Activated CD4-positive, alpha-beta T cell treated with anti-CD3 and anti-CD28 coated beads, Interleukin-2, amount 10 ng/mL, durations not matched to agents 7 days and 5 days (primary cell): ENCODE measurements at regions not wholly inside any gene's neighbourhood (a gene's known extent, or its start where the extent isn't known, plus 50 kb on each side); places are given as distances from the start of the nearest gene placed in this dataset.
A peak's percentile ranks its signal among the peaks of the same experiment; 100 is the strongest.

Source experiments
- CTCF ChIA-PET: fragments of 350-600 bp; sonication (Branson Sonifier 250); formaldehyde crosslinking; loops from one replicate; lab custom pipeline; 2021; ENCODE audit warnings: antibody characterized with exemption; lab: Charles Lee
- POLR2A ChIA-PET: fragments of 350-600 bp; sonication (Branson Sonifier 250); formaldehyde crosslinking; loops from one replicate; lab custom pipeline; 2021; ENCODE audit warnings: antibody characterized with exemption; lab: Charles Lee
- DNase-seq: peaks from one replicate; pipeline ENCODE4 v3.0.0-alpha.2; 2020
- H3K27ac Mint-ChIP-seq: one replicate; pipeline ENCODE4 v1.8.0; 2021; ENCODE audit warnings: mild to moderate bottlenecking, moderate library complexity, mixed read lengths
- H3K27me3 Mint-ChIP-seq: one replicate; pipeline ENCODE4 v1.8.0; 2021; ENCODE audit warnings: mixed read lengths
- H3K36me3 Mint-ChIP-seq: one replicate; pipeline ENCODE4 v1.8.0; 2021; ENCODE audit warnings: low read depth, mixed read lengths
- H3K4me1 Mint-ChIP-seq: one replicate; pipeline ENCODE4 v1.8.0; 2021; ENCODE audit warnings: mixed read lengths
- H3K4me3 Mint-ChIP-seq: one replicate; pipeline ENCODE4 v1.8.0; 2021; ENCODE audit warnings: mild to moderate bottlenecking, moderate library complexity, mixed read lengths
- H3K9me3 Mint-ChIP-seq: one replicate; pipeline ENCODE4 v1.8.0; 2021; ENCODE audit warnings: mixed read lengths

- Mint-ChIP-seq H3K27me3 (no peaks in the 10 kb centered on the region), H3K36me3 (no peaks in the 10 kb centered on the region), H3K27ac (no peak overlapping the region), H3K4me1 (no peaks in the 10 kb centered on the region), H3K4me3 (no peak overlapping the region), H3K9me3 (no peaks in the 10 kb centered on the region)
- POLR2A ChIA-PET: no interaction called here
- no peak for DNase-seq
- CTCF ChIA-PET: no interaction called here
Observed at GRCh38 chr21:18070392-18070791, 174.2 kb upstream of the CHODL start.

- CTCF ChIA-PET: no interaction called here
- no peak for DNase-seq
- Mint-ChIP-seq H3K4me3 (no peak overlapping the region), H3K9me3 (no peaks in the 10 kb centered on the region), H3K4me1 (no peaks in the 10 kb centered on the region), H3K27me3 (no peaks in the 10 kb centered on the region), H3K27ac (no peak overlapping the region), H3K36me3 (no peaks in the 10 kb centered on the region)
- POLR2A ChIA-PET: no interaction called here
Observed at GRCh38 chr21:18069875-18070274, 174.8 kb upstream of the CHODL start.

- Mint-ChIP-seq H3K4me1 (no peaks in the 10 kb centered on the region), H3K4me3 (no peak overlapping the region), H3K27ac (no peak overlapping the region), H3K36me3 (no peaks in the 10 kb centered on the region), H3K27me3 (no peaks in the 10 kb centered on the region), H3K9me3 (peaks cover 6% of the 10 kb centered on the region)
- ChIA-PET CTCF (no interaction called here), POLR2A (no interaction called here)
- no peak for DNase-seq
Observed at GRCh38 chr21:18060402-18060801, 184.2 kb upstream of the CHODL start.

- DNase-seq: no peak
- peaks cover 6% of the 10 kb centered on the region for H3K9me3 Mint-ChIP-seq
- CTCF ChIA-PET: no interaction called here
- POLR2A ChIA-PET: no interaction called here
- no peaks in the 10 kb centered on the region for H3K36me3 Mint-ChIP-seq
- H3K27ac Mint-ChIP-seq: no peak overlapping the region
- no peak overlapping the region for H3K4me3 Mint-ChIP-seq
- H3K27me3 Mint-ChIP-seq: no peaks in the 10 kb centered on the region
- H3K4me1 Mint-ChIP-seq: no peaks in the 10 kb centered on the region
Observed at GRCh38 chr21:18058731-18059398, 185.8 kb upstream of the CHODL start.

GRCh38 chr21:18053151-18053550 lies 191.5 kb upstream of the CHODL start:
- Mint-ChIP-seq H3K9me3 (no peaks in the 10 kb centered on the region), H3K4me1 (no peaks in the 10 kb centered on the region), H3K27me3 (no peaks in the 10 kb centered on the region), H3K4me3 (no peak overlapping the region), H3K27ac (no peak overlapping the region), H3K36me3 (no peaks in the 10 kb centered on the region)
- no peak for DNase-seq
- POLR2A ChIA-PET: no interaction called here
- CTCF ChIA-PET: no interaction called here

GRCh38 chr21:18049461-18049860 lies 195.2 kb upstream of the CHODL start:
- no peaks in the 10 kb centered on the region for H3K27me3 Mint-ChIP-seq
- CTCF ChIA-PET: no interaction called here

GRCh38 chr21:18041012-18041411 lies 203.6 kb upstream of the CHODL start:
- H3K9me3 Mint-ChIP-seq: no peaks in the 10 kb centered on the region
- H3K4me3 Mint-ChIP-seq: no peak overlapping the region
- POLR2A ChIA-PET: interaction anchor here (0.6 kb wide), 1 partner anchor 1416 kb away, joined by 3 read pairs; no protein-coding TSS in a partner anchor
- CTCF ChIA-PET: interaction anchor here (0.6 to 1.0 kb wide), 2 partner anchors 9 to 60 kb away, joined by 3 read pairs; no protein-coding TSS in a partner anchor
- DNase-seq: peak; percentile 7
- H3K27me3 Mint-ChIP-seq: no peaks in the 10 kb centered on the region
- no peaks in the 10 kb centered on the region for H3K36me3 Mint-ChIP-seq
- no peak overlapping the region for H3K27ac Mint-ChIP-seq
- H3K4me1 Mint-ChIP-seq: no peaks in the 10 kb centered on the region

More at GRCh38 chr21:18049461-18049860, 195.2 kb upstream of the CHODL start:
- no peaks in the 10 kb centered on the region for H3K36me3 Mint-ChIP-seq
- no peak overlapping the region for H3K27ac Mint-ChIP-seq
- no peak for DNase-seq
- no peaks in the 10 kb centered on the region for H3K4me1 Mint-ChIP-seq
- no peak overlapping the region for H3K4me3 Mint-ChIP-seq
- H3K9me3 Mint-ChIP-seq: no peaks in the 10 kb centered on the region
- POLR2A ChIA-PET: no interaction called here

- H3K27me3 Mint-ChIP-seq: no peaks in the 10 kb centered on the region
- CTCF ChIA-PET: no interaction called here
Observed at GRCh38 chr21:18030248-18030647, 211.1 kb upstream of the C21orf91 start.

GRCh38 chr21:18026359-18026758 lies 207.2 kb upstream of the C21orf91 start:
- no peak overlapping the region for H3K4me3 Mint-ChIP-seq
- ChIA-PET POLR2A (no interaction called here), CTCF (no interaction called here)
- no peaks in the 10 kb centered on the region for H3K36me3 Mint-ChIP-seq
- no peak for DNase-seq
- no peaks in the 10 kb centered on the region for H3K4me1 Mint-ChIP-seq
- no peaks in the 10 kb centered on the region for H3K9me3 Mint-ChIP-seq
- no peak overlapping the region for H3K27ac Mint-ChIP-seq
- H3K27me3 Mint-ChIP-seq: no peaks in the 10 kb centered on the region

More at GRCh38 chr21:18030248-18030647, 211.1 kb upstream of the C21orf91 start:
- no peak overlapping the region for H3K27ac Mint-ChIP-seq
- POLR2A ChIA-PET: no interaction called here
- H3K9me3 Mint-ChIP-seq: no peaks in the 10 kb centered on the region
- H3K4me3 Mint-ChIP-seq: no peak overlapping the region
- H3K36me3 Mint-ChIP-seq: no peaks in the 10 kb centered on the region
- DNase-seq: no peak
- no peaks in the 10 kb centered on the region for H3K4me1 Mint-ChIP-seq

- H3K27me3 Mint-ChIP-seq: no peaks in the 10 kb centered on the region
- POLR2A ChIA-PET: no interaction called here
- no peaks in the 10 kb centered on the region for H3K4me1 Mint-ChIP-seq
- no peak overlapping the region for H3K4me3 Mint-ChIP-seq
- DNase-seq: no peak
- H3K36me3 Mint-ChIP-seq: no peaks in the 10 kb centered on the region
- no peak overlapping the region for H3K27ac Mint-ChIP-seq
- CTCF ChIA-PET: no interaction called here
- no peaks in the 10 kb centered on the region for H3K9me3 Mint-ChIP-seq
Observed at GRCh38 chr21:18023711-18024110, 204.6 kb upstream of the C21orf91 start.

- DNase-seq: no peak
- Mint-ChIP-seq H3K27ac (no peak overlapping the region), H3K27me3 (no peaks in the 10 kb centered on the region), H3K4me3 (no peak overlapping the region), H3K36me3 (no peaks in the 10 kb centered on the region), H3K9me3 (no peaks in the 10 kb centered on the region), H3K4me1 (no peaks in the 10 kb centered on the region)
- CTCF ChIA-PET: no interaction called here
- POLR2A ChIA-PET: interaction anchor here (0.7 kb wide), 1 partner anchor 484 kb away, joined by 3 read pairs; no protein-coding TSS in a partner anchor
Observed at GRCh38 chr21:18023157-18023556, 204.0 kb upstream of the C21orf91 start.

- no peak overlapping the region for H3K4me3 Mint-ChIP-seq
- CTCF ChIA-PET: no interaction called here
- no peak for DNase-seq
- no peaks in the 10 kb centered on the region for H3K9me3 Mint-ChIP-seq
- H3K36me3 Mint-ChIP-seq: no peaks in the 10 kb centered on the region
- H3K27ac Mint-ChIP-seq: no peak overlapping the region
- no peaks in the 10 kb centered on the region for H3K4me1 Mint-ChIP-seq
- POLR2A ChIA-PET: no interaction called here
- no peaks in the 10 kb centered on the region for H3K27me3 Mint-ChIP-seq
Observed at GRCh38 chr21:18007121-18007520, 188.0 kb upstream of the C21orf91 start.

- Mint-ChIP-seq H3K4me1 (no peaks in the 10 kb centered on the region), H3K4me3 (no peak overlapping the region), H3K9me3 (no peaks in the 10 kb centered on the region), H3K27me3 (no peaks in the 10 kb centered on the region), H3K36me3 (no peaks in the 10 kb centered on the region), H3K27ac (no peak overlapping the region)
- ChIA-PET CTCF (no interaction called here), POLR2A (no interaction called here)
- DNase-seq: no peak
Observed at GRCh38 chr21:18006691-18007090, 187.5 kb upstream of the C21orf91 start.

GRCh38 chr21:18002393-18002792 lies 183.2 kb upstream of the C21orf91 start:
- no peak overlapping the region for H3K4me3 Mint-ChIP-seq
- no peaks in the 10 kb centered on the region for H3K36me3 Mint-ChIP-seq
- DNase-seq: no peak
- no peaks in the 10 kb centered on the region for H3K4me1 Mint-ChIP-seq
- POLR2A ChIA-PET: no interaction called here
- H3K27ac Mint-ChIP-seq: no peak overlapping the region
- CTCF ChIA-PET: no interaction called here
- no peaks in the 10 kb centered on the region for H3K9me3 Mint-ChIP-seq
- no peaks in the 10 kb centered on the region for H3K27me3 Mint-ChIP-seq
